ENCODE measurements at regions not wholly inside any gene's neighbourhood (a gene's known extent, or its start where the extent isn't known, plus 50 kb on each side); places are given as distances from the start of the nearest gene placed in this dataset.

GRCh38 chr2:34492561-34493455 lies 893.7 kb upstream of the FAM98A start:
- no peak for DNase-seq

GRCh38 chr2:34486965-34487364 lies 887.9 kb upstream of the FAM98A start:
- DNase-seq = no peak

- no peak for DNase-seq
Observed at GRCh38 chr2:34481542-34481941, 882.4 kb upstream of the FAM98A start.

GRCh38 chr2:34480366-34480765 lies 881.3 kb upstream of the FAM98A start:
- DNase-seq = no peak

- peak; percentile 23 for DNase-seq
Observed at GRCh38 chr2:34475156-34475555, 876.1 kb upstream of the FAM98A start.

- DNase-seq = peak; percentile 11
Observed at GRCh38 chr2:34474646-34475045, 875.5 kb upstream of the FAM98A start.

GRCh38 chr2:34447097-34447496 lies 848.0 kb upstream of the FAM98A start:
- no peak for DNase-seq

GRCh38 chr2:34423301-34423700 lies 824.2 kb upstream of the FAM98A start:
- no peak for DNase-seq

- peak; percentile 18 for DNase-seq
Observed at GRCh38 chr2:34419856-34420255, 820.8 kb upstream of the FAM98A start.

GRCh38 chr2:34416856-34417255 lies 817.8 kb upstream of the FAM98A start:
- DNase-seq = no peak

- no peak for DNase-seq
Observed at GRCh38 chr2:34414856-34415255, 815.8 kb upstream of the FAM98A start.

GRCh38 chr2:34408100-34408499 lies 809.0 kb upstream of the FAM98A start:
- DNase-seq = no peak

- no peak for DNase-seq
Observed at GRCh38 chr2:34403512-34403911, 804.4 kb upstream of the FAM98A start.

GRCh38 chr2:34402376-34402775 lies 803.3 kb upstream of the FAM98A start:
- no peak for DNase-seq

GRCh38 chr2:34401186-34401585 lies 802.1 kb upstream of the FAM98A start:
- no peak for DNase-seq

- DNase-seq = no peak
Observed at GRCh38 chr2:34388446-34388845, 789.3 kb upstream of the FAM98A start.

GRCh38 chr2:34387536-34387935 lies 788.4 kb upstream of the FAM98A start:
- DNase-seq = no peak

GRCh38 chr2:34379586-34379985 lies 780.5 kb upstream of the FAM98A start:
- DNase-seq = no peak

GRCh38 chr2:34373586-34374233 lies 774.6 kb upstream of the FAM98A start:
- DNase-seq = no peak

GRCh38 chr2:34372967-34373366 lies 773.9 kb upstream of the FAM98A start:
- DNase-seq = no peak

GRCh38 chr2:34371711-34372110 lies 772.6 kb upstream of the FAM98A start:
- no peak for DNase-seq

- DNase-seq = no peak
Observed at GRCh38 chr2:34368304-34368703, 769.2 kb upstream of the FAM98A start.

GRCh38 chr2:34365932-34366331 lies 766.8 kb upstream of the FAM98A start:
- DNase-seq = peak; percentile 2

- DNase-seq = no peak
Observed at GRCh38 chr2:34365512-34365911, 766.4 kb upstream of the FAM98A start.

Measured in kidney glomerular epithelial cell (primary cell).